BE2C (cell line): ENCODE measurements at regions not wholly inside any gene's neighbourhood (a gene's known extent, or its start where the extent isn't known, plus 50 kb on each side); places are given as distances from the start of the nearest gene placed in this dataset.

Experiments
- DNase-seq: peaks from one replicate; pipeline ENCODE4 v3.0.0-alpha.2; 2020
- H3K27me3 ChIP-seq: fragments of 250-450 bp; sonication (Bioruptor Pico); 2 replicates; pipeline ENCODE4 v1.5.1; 2020; ENCODE audit warnings: mild to moderate bottlenecking
- H3K36me3 ChIP-seq: fragments of 250-450 bp; sonication (Bioruptor Pico); 2 replicates; pipeline ENCODE4 v1.5.1; 2020; ENCODE audit warnings: mild to moderate bottlenecking
- H3K4me1 ChIP-seq: fragments of 250-450 bp; sonication (Bioruptor Pico); 2 replicates; pipeline ENCODE4 v1.5.1; 2020
- H3K4me3 ChIP-seq: 2 replicates; pipeline ENCODE4 v1.5.1; 2011; ENCODE audit warnings: low read depth, low read length
- H3K9me3 ChIP-seq: fragments of 250-450 bp; sonication (Bioruptor Pico); 2 replicates; pipeline ENCODE4 v1.5.1; 2020
- TF ChIP-seq, protein P1 (sequence below): IDR thresholded peaks from 2 replicates; pipeline ENCODE4 v1.5.1; 2012; ENCODE audit warnings: mild to moderate bottlenecking, low read depth, low read length

DNA sequence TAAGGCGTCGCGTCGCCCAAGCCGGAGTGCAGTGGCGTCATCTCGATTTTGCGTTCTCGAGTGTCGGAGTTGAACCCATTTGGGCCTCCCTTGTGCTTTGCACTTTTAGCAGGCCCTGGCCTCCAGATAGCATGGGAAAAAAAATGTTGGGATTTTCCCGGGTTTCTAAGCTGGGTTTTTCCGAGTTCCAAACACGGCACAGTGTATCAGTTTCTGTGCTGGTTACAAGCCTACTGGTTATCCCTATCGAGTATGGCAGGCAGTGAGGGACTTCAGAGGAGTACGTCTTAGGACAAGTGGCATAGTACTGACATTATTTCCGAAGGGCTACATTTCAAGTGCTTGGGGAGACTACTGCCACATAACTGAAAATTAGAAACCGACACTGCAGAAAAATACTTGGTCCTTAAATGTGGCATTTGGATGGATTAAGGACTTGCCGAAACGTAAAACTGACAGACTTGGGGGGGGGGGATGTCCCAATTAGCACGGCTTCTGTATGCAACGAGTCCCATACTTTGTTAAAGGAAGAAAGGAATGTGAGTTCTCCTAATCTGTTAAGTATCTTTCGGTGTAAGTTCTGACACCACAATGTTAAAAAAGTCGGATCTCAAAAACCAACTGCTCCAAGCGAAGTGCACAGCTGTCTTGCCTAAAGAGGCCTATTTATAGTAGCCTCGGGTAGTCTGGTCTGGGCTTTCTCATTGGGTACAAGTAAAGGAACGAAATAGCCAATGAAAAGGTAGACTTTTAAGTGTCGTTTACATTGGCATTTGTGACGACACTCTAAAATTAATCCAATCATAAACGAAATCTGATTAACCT lies 70.2 kb downstream of the HFE start:
- Histone ChIP-seq H3K4me1 (peaks cover 3% of the 10 kb centered on the region; the same call in 1 of the 2 replicates), H3K36me3 (0 out of 2 replicates have a peak, but pooled peaks cover 2% of the 10 kb centered on the region), H3K9me3 (no peaks in the 10 kb centered on the region), H3K4me3 (peak overlapping the region; percentile 99), H3K27me3 (no peaks in the 10 kb centered on the region)
- TF ChIP-seq, protein P1, sequence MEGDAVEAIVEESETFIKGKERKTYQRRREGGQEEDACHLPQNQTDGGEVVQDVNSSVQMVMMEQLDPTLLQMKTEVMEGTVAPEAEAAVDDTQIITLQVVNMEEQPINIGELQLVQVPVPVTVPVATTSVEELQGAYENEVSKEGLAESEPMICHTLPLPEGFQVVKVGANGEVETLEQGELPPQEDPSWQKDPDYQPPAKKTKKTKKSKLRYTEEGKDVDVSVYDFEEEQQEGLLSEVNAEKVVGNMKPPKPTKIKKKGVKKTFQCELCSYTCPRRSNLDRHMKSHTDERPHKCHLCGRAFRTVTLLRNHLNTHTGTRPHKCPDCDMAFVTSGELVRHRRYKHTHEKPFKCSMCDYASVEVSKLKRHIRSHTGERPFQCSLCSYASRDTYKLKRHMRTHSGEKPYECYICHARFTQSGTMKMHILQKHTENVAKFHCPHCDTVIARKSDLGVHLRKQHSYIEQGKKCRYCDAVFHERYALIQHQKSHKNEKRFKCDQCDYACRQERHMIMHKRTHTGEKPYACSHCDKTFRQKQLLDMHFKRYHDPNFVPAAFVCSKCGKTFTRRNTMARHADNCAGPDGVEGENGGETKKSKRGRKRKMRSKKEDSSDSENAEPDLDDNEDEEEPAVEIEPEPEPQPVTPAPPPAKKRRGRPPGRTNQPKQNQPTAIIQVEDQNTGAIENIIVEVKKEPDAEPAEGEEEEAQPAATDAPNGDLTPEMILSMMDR: no peak
- DNase-seq: peak; percentile 73

DNA sequence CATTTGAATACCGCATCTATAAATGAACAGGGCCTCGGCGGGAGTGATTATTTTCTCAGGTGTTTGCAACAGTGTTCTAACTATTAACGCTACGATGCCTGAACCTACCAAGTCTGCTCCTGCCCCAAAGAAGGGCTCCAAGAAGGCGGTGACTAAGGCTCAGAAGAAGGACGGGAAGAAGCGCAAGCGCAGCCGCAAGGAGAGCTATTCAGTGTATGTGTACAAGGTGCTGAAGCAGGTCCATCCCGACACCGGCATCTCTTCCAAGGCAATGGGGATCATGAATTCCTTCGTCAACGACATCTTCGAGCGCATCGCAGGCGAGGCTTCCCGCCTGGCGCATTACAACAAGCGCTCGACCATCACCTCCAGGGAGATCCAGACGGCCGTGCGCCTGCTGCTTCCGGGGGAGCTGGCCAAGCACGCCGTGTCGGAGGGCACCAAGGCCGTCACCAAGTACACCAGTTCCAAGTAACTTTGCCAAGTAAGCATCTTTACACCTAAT lies 70.9 kb downstream of the HFE start:
- peak; percentile 69 for DNase-seq

DNA sequence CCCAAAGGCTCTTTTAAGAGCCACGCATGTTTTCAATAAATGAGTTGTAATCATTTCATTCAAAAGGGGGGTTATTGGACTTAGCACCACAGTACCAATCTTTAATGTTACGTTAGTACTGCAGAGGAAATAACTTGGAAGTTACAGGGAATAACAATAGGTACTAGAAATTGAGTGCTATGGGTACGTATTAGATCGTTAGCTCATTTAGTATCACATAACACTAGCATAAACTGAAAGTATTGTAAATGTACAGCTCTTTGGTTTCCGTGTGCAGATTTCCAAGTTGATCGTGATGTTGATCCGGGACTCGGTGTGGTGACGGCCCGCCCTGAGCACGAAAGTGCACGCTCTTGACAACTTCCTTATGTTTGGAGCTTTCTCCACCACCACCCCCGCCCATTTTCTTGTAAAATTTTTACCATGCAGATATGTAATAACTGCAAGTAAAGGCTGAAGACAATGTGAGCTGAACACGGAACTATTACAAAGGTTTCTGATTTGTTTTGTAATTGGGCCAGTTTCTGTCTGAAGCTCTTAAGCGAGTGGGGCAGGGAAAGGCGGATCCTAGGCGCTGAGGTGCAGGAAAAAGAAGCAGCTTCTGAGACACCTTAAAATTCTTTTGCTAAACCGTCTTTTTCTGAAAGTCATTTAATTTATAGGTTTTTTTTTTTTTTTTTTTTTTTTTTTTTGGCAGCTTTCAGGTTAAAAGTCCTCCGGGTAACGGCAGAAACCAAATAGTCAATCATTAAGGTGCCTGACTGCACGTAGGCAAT lies 71.5 kb downstream of the HFE start:
- DNase-seq: peak; percentile 44
- 0 out of 2 replicates have a peak, but pooled peaks cover 2% of the 10 kb centered on the region for H3K36me3 ChIP-seq

More for the DNA sequence above, 70.9 kb downstream of the HFE start:
- H3K36me3 ChIP-seq: 0 out of 2 replicates have a peak, but pooled peaks cover 2% of the 10 kb centered on the region
- TF ChIP-seq, protein P1: no peak
- H3K9me3 ChIP-seq: no peaks in the 10 kb centered on the region
- peaks cover 3% of the 10 kb centered on the region; the same call in 1 of the 2 replicates for H3K4me1 ChIP-seq
- H3K27me3 ChIP-seq: no peaks in the 10 kb centered on the region
- peak overlapping the region; percentile 99 for H3K4me3 ChIP-seq

DNA sequence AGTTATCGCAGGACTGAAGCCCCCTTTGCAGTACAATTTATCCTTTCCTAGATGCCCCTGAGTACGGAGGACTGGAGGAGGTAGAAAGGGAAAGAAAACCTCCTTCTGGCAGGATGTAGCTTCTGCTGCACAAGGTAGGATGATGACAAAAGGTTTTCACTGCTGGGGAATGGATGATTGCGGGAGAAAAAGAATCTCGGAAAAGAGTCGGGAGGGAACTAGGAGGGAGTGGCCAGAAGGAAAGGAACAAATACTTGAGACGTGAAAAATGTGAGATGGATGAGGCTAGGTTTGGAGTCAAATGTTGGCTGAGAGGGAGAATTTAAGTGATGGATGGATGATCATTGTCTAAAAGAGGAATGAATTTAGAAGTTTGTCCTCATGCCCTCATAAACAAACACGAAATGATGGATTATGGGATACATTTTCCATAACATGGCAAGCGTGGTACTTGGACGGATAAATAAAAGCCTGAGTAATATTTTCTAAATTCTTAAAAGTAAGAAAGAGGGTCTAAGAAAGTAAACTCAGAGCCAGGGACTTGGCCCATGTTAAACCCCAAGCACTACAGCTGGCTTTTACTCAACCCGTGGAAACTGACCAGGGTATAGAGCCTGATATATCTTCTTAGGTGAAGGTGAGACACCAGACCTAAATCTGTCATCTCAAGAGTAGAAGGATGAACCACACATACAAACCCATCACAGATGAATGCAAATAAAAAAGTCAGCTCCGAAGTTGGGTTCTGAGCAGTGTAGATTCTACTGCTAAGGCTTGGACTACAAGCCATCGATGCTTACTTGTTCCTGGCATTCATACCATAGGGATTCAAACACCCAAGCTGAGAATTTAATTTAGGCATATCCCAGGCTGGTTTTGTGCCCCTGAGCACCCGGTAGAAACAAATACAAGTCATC lies 72.4 kb downstream of the HFE start:
- peak overlapping the region; percentile 99 for H3K4me3 ChIP-seq
- H3K4me1 ChIP-seq: peaks cover 3% of the 10 kb centered on the region; the same call in 1 of the 2 replicates
- TF ChIP-seq, protein P1: no peak
- H3K9me3 ChIP-seq: no peaks in the 10 kb centered on the region
- no peak for DNase-seq
- no peaks in the 10 kb centered on the region for H3K27me3 ChIP-seq
- H3K36me3 ChIP-seq: peaks cover 2% of the 10 kb centered on the region; the same call in 1 of the 2 replicates

More for the DNA sequence above, 71.5 kb downstream of the HFE start:
- Histone ChIP-seq H3K4me1 (peaks cover 3% of the 10 kb centered on the region; the same call in 1 of the 2 replicates), H3K4me3 (peak overlapping the region; percentile 99), H3K9me3 (no peaks in the 10 kb centered on the region), H3K27me3 (no peaks in the 10 kb centered on the region)
- TF ChIP-seq, protein P1: no peak

DNA sequence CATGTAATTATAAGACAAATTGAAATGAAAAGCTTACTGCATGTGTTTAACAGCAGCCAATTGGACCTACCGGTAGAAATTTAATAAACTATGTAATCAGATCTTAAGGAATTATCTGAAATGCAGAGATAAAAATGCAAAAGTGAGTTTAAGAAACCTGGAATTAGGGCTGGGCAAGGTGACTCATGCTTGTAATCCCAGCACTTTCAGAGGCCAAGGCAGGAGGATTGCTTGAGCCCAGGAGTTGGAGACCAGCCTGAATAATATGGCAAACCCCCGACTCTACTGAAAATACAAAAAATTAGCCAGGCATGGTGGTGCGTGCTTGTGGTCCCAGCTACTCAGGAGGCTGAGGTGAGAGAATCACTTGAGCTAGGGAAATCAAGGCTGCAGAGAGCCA lies 74.1 kb downstream of the HFE start:
- Histone ChIP-seq H3K4me3 (no peak overlapping the region), H3K27me3 (no peaks in the 10 kb centered on the region), H3K36me3 (peaks cover 2% of the 10 kb centered on the region; the same call in 1 of the 2 replicates), H3K4me1 (no peaks in the 10 kb centered on the region), H3K9me3 (no peaks in the 10 kb centered on the region)
- TF ChIP-seq, protein P1: no peak
- no peak for DNase-seq
